ENCODE measurements at regions not wholly inside any gene's neighbourhood (a gene's known extent, or its start where the extent isn't known, plus 50 kb on each side); places are given as distances from the start of the nearest gene placed in this dataset.
"Not testable (repeated sequence)": the region's sequence is repeated elsewhere in the genome, so short reads cannot be mapped to it uniquely, and the experiment has no call there.

GRCh38 chr22:48718818-48719500 lies 1108.7 kb downstream of the BRD1 start:
- DNase-seq, result no peak

GRCh38 chr22:48717883-48718817 lies 1109.5 kb downstream of the BRD1 start:
- no peak for DNase-seq

- no peak for DNase-seq
Measured at GRCh38 chr22:48717076-48717810, 1110.4 kb downstream of the BRD1 start.

- not testable (repeated sequence) for DNase-seq
Measured at GRCh38 chr22:48716154-48716553, 1111.5 kb downstream of the BRD1 start.

GRCh38 chr22:48715511-48715910 lies 1112.2 kb downstream of the BRD1 start:
- DNase-seq, result no peak

- DNase-seq, result no peak
Measured at GRCh38 chr22:48714231-48714630, 1113.4 kb downstream of the BRD1 start.

- DNase-seq, result no peak
Measured at GRCh38 chr22:48713272-48714205, 1114.1 kb downstream of the BRD1 start.

- no peak for DNase-seq
Measured at GRCh38 chr22:48712558-48713271, 1115.0 kb downstream of the BRD1 start.

GRCh38 chr22:48711669-48712068 lies 1116.0 kb downstream of the BRD1 start:
- DNase-seq, result no peak

GRCh38 chr22:48711031-48711431 lies 1116.6 kb downstream of the BRD1 start:
- no peak for DNase-seq

GRCh38 chr22:48710410-48710809 lies 1117.3 kb downstream of the BRD1 start:
- no peak for DNase-seq

GRCh38 chr22:48709976-48710375 lies 1117.7 kb downstream of the BRD1 start:
- no peak for DNase-seq

GRCh38 chr22:48709453-48709852 lies 1118.2 kb downstream of the BRD1 start:
- no peak for DNase-seq

- DNase-seq, result no peak
Measured at GRCh38 chr22:48708558-48709245, 1119.0 kb downstream of the BRD1 start.

GRCh38 chr22:48707763-48708557 lies 1119.7 kb downstream of the BRD1 start:
- no peak for DNase-seq

- no peak for DNase-seq
Measured at GRCh38 chr22:48706934-48707762, 1120.5 kb downstream of the BRD1 start.

- no peak for DNase-seq
Measured at GRCh38 chr22:48705917-48706605, 1121.6 kb downstream of the BRD1 start.

- DNase-seq, result no peak
Measured at GRCh38 chr22:48705159-48705916, 1122.3 kb downstream of the BRD1 start.

All from NCI-H187 (cell line).